Liver (tissue), 3 donors: ENCODE measurements at regions not wholly inside any gene's neighbourhood (a gene's known extent, or its start where the extent isn't known, plus 50 kb on each side); places are given as distances from the start of the nearest gene placed in this dataset.

ENCODE experiments used
- FOXA1 ChIP-seq: IDR thresholded peaks from 2 replicates; pipeline ENCODE4 v1.6.1; 2016; ENCODE audit warnings: antibody characterized with exemption
- GABPA ChIP-seq, 2 donors: IDR thresholded peaks in 1 of 2; conservative IDR thresholded peaks in 1 of 2; 2 replicates each; pipeline ENCODE4 v1.6.1; 2016; ENCODE audit warnings: antibody characterized with exemption in 2 of 2, mild to moderate bottlenecking in 1 of 2, moderate library complexity in 1 of 2
- HNF4A ChIP-seq, 2 donors: conservative IDR thresholded peaks; 2 replicates each; pipeline ENCODE4 v1.6.1; 2016; ENCODE audit warnings: antibody characterized with exemption in 2 of 2, mild to moderate bottlenecking in 2 of 2
- JUND ChIP-seq, 2 donors: IDR thresholded peaks; 2 replicates each; pipeline ENCODE4 v1.6.1; 2016; ENCODE audit warnings: antibody characterized with exemption in 2 of 2
- NR2F2 ChIP-seq: IDR thresholded peaks from 2 replicates; pipeline ENCODE4 v1.6.1; 2016; ENCODE audit warnings: antibody characterized with exemption
- RXRA ChIP-seq, 2 donors: IDR thresholded peaks; 2 replicates each; pipeline ENCODE4 v1.6.1; 2017 to 2018; ENCODE audit warnings: antibody characterized with exemption in 2 of 2, mild to moderate bottlenecking in 1 of 2
- SP1 ChIP-seq: IDR thresholded peaks from 2 replicates; pipeline ENCODE4 v1.6.1; 2018; ENCODE audit warnings: antibody characterized with exemption, mild to moderate bottlenecking
- TAF1 ChIP-seq: conservative IDR thresholded peaks from 2 replicates; pipeline ENCODE4 v1.6.1; 2016; ENCODE audit warnings: antibody characterized with exemption, mild to moderate bottlenecking
- YY1 ChIP-seq: IDR thresholded peaks from 2 replicates; pipeline ENCODE4 v1.6.1; 2016; ENCODE audit warnings: antibody characterized with exemption, mild to moderate bottlenecking
- TF ChIP-seq, protein P1 (sequence below): fragments of 150-350 bp; IDR thresholded peaks from 2 replicates; pipeline ENCODE4 v1.5.1; 2017; ENCODE audit warnings: improper control_type of control experiment, low read depth, low read length; ENCODE audit not compliant: missing input control
- TF ChIP-seq, protein P2 (sequence below): IDR thresholded peaks from 2 replicates; pipeline ENCODE4 v1.6.1; 2016; ENCODE audit warnings: antibody characterized with exemption, mild to moderate bottlenecking
- TF ChIP-seq, protein P3 (sequence below): IDR thresholded peaks from 2 replicates; pipeline ENCODE4 v1.6.1; 2016; ENCODE audit warnings: antibody characterized with exemption
- TF ChIP-seq, protein P4 (sequence below): IDR thresholded peaks from 2 replicates; pipeline ENCODE4 v1.6.1; 2016; ENCODE audit warnings: antibody characterized with exemption
- TF ChIP-seq, protein P5 (sequence below): IDR thresholded peaks from 2 replicates; pipeline ENCODE4 v1.6.1; 2016; ENCODE audit warnings: antibody characterized with exemption
- donor health status: healthy.
- donor health status: healthy.

- TF ChIP-seq, protein P1, sequence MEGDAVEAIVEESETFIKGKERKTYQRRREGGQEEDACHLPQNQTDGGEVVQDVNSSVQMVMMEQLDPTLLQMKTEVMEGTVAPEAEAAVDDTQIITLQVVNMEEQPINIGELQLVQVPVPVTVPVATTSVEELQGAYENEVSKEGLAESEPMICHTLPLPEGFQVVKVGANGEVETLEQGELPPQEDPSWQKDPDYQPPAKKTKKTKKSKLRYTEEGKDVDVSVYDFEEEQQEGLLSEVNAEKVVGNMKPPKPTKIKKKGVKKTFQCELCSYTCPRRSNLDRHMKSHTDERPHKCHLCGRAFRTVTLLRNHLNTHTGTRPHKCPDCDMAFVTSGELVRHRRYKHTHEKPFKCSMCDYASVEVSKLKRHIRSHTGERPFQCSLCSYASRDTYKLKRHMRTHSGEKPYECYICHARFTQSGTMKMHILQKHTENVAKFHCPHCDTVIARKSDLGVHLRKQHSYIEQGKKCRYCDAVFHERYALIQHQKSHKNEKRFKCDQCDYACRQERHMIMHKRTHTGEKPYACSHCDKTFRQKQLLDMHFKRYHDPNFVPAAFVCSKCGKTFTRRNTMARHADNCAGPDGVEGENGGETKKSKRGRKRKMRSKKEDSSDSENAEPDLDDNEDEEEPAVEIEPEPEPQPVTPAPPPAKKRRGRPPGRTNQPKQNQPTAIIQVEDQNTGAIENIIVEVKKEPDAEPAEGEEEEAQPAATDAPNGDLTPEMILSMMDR = no peak
- TF ChIP-seq, protein P2, sequence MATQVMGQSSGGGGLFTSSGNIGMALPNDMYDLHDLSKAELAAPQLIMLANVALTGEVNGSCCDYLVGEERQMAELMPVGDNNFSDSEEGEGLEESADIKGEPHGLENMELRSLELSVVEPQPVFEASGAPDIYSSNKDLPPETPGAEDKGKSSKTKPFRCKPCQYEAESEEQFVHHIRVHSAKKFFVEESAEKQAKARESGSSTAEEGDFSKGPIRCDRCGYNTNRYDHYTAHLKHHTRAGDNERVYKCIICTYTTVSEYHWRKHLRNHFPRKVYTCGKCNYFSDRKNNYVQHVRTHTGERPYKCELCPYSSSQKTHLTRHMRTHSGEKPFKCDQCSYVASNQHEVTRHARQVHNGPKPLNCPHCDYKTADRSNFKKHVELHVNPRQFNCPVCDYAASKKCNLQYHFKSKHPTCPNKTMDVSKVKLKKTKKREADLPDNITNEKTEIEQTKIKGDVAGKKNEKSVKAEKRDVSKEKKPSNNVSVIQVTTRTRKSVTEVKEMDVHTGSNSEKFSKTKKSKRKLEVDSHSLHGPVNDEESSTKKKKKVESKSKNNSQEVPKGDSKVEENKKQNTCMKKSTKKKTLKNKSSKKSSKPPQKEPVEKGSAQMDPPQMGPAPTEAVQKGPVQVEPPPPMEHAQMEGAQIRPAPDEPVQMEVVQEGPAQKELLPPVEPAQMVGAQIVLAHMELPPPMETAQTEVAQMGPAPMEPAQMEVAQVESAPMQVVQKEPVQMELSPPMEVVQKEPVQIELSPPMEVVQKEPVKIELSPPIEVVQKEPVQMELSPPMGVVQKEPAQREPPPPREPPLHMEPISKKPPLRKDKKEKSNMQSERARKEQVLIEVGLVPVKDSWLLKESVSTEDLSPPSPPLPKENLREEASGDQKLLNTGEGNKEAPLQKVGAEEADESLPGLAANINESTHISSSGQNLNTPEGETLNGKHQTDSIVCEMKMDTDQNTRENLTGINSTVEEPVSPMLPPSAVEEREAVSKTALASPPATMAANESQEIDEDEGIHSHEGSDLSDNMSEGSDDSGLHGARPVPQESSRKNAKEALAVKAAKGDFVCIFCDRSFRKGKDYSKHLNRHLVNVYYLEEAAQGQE = no peak
- no peak for TF ChIP-seq TAF1
- TF ChIP-seq YY1 = no peak
- TF ChIP-seq, protein P3, sequence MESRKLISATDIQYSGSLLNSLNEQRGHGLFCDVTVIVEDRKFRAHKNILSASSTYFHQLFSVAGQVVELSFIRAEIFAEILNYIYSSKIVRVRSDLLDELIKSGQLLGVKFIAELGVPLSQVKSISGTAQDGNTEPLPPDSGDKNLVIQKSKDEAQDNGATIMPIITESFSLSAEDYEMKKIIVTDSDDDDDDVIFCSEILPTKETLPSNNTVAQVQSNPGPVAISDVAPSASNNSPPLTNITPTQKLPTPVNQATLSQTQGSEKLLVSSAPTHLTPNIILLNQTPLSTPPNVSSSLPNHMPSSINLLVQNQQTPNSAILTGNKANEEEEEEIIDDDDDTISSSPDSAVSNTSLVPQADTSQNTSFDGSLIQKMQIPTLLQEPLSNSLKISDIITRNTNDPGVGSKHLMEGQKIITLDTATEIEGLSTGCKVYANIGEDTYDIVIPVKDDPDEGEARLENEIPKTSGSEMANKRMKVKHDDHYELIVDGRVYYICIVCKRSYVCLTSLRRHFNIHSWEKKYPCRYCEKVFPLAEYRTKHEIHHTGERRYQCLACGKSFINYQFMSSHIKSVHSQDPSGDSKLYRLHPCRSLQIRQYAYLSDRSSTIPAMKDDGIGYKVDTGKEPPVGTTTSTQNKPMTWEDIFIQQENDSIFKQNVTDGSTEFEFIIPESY = no peak
- TF ChIP-seq, protein P4, sequence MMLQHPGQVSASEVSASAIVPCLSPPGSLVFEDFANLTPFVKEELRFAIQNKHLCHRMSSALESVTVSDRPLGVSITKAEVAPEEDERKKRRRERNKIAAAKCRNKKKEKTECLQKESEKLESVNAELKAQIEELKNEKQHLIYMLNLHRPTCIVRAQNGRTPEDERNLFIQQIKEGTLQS = no peak
- TF ChIP-seq GABPA (IDR thresholded peaks at IDR 0.05 in 1 of 2, conservative IDR thresholded peaks at IDR 0.05 in 1 of 2) = no peak
- TF ChIP-seq HNF4A (conservative IDR thresholded peaks at IDR 0.05) = no peak
- TF ChIP-seq RXRA (IDR thresholded peaks at IDR 0.05) = no peak
- TF ChIP-seq, protein P5, sequence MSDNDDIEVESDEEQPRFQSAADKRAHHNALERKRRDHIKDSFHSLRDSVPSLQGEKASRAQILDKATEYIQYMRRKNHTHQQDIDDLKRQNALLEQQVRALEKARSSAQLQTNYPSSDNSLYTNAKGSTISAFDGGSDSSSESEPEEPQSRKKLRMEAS = no peak
- no peak for TF ChIP-seq FOXA1
- no peak for TF ChIP-seq SP1
- no peak for TF ChIP-seq JUND (IDR thresholded peaks at IDR 0.05)
- TF ChIP-seq NR2F2 = no peak
These were observed 80.3 kb upstream of the AKIP1 start for GRCh38 chr11:8830641-8831040.
